Breast epithelium (tissue), 3 donors: ENCODE measurements at regions not wholly inside any gene's neighbourhood (a gene's known extent, or its start where the extent isn't known, plus 50 kb on each side); places are given as distances from the start of the nearest gene placed in this dataset.

Experiments used
- POLR2A ChIP-seq: fragments of 450-650 bp; IDR thresholded peaks from one replicate; pipeline ENCODE4 v1.6.1; 2016; ENCODE audit warnings: antibody characterized with exemption, mild to moderate bottlenecking, moderate library complexity
- POLR2AphosphoS5 ChIP-seq, 3 donors: sonication (generic); formaldehyde crosslinking; IDR thresholded peaks; one replicate each; pipeline ENCODE4 v1.6.1; 2017; ENCODE audit warnings: antibody characterized with exemption in 3 of 3
- TF ChIP-seq, protein P1 (sequence below), 3 donors: fragments of 450-650 bp; IDR thresholded peaks; one replicate each; pipeline ENCODE4 v1.5.1; 2016 to 2017; ENCODE audit warnings: antibody characterized with exemption in 3 of 3, mild to moderate bottlenecking in 3 of 3, moderate library complexity in 3 of 3

DNA sequence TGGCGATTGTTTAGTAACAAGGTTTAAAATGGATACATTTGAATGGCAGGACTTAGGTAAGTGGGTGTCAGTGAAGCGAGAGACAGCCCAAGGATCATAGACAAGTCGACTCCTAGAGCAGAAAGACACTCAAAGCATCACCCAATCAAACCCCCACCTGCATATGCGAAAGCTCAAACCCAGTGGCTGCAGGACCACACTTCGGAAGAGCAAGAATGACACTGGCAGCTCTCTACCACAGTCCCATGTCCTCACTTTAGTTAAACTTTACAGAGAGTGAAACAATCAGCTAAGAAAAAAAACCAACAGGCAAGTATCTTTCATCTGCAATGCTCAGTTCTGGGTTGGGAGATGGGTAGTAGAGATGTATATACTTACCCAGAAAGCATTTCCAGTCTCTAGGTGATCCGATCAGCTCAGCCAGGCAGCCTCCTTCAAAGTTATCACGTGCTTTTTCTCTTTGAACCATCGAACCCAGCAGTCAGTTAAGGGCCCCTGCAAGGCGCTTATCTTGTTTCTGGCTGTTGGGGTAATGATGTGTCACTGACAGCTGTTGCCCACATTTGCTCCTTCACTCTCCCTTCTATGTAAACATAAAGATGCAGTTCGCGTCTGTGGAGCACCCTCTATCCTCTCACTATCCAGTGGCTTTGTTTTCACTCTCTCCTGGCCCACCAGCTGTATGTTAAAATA is 357.5 kb upstream of the ID2 start:
- TF ChIP-seq, protein P1, sequence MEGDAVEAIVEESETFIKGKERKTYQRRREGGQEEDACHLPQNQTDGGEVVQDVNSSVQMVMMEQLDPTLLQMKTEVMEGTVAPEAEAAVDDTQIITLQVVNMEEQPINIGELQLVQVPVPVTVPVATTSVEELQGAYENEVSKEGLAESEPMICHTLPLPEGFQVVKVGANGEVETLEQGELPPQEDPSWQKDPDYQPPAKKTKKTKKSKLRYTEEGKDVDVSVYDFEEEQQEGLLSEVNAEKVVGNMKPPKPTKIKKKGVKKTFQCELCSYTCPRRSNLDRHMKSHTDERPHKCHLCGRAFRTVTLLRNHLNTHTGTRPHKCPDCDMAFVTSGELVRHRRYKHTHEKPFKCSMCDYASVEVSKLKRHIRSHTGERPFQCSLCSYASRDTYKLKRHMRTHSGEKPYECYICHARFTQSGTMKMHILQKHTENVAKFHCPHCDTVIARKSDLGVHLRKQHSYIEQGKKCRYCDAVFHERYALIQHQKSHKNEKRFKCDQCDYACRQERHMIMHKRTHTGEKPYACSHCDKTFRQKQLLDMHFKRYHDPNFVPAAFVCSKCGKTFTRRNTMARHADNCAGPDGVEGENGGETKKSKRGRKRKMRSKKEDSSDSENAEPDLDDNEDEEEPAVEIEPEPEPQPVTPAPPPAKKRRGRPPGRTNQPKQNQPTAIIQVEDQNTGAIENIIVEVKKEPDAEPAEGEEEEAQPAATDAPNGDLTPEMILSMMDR (IDR thresholded peaks at IDR 0.05) = no peak
- TF ChIP-seq POLR2AphosphoS5 (IDR thresholded peaks at IDR 0.05) (no peak), POLR2A (no peak)
